OCI-LY7 (cell line): ENCODE measurements at regions not wholly inside any gene's neighbourhood (a gene's known extent, or its start where the extent isn't known, plus 50 kb on each side); places are given as distances from the start of the nearest gene placed in this dataset.

ENCODE experiments used
- BruUV-seq: library from RNA; stranded (reverse); fragments of 400-500 nt; replicated peaks from 2 replicates; lab custom pipeline; 2021; lab: Mats Ljungman, UMichigan
- CTCF ChIA-PET: fragments of 300-600 bp; sonication (Branson Sonifier 250); formaldehyde crosslinking; loops from one replicate; lab custom pipeline; 2022; ENCODE audit warnings: antibody characterized with exemption; ENCODE audit not compliant: unreplicated experiment; lab: Charles Lee
- POLR2A ChIA-PET: fragments of 300-600 bp; sonication (Branson Sonifier 250); formaldehyde crosslinking; loops from one replicate; lab custom pipeline; 2022; ENCODE audit warnings: antibody characterized with exemption; lab: Charles Lee
- DNase-seq: peaks from one replicate; pipeline ENCODE4 v3.0.0-alpha.2; 2015; ENCODE audit warnings: low spot score
- H2AFZ ChIP-seq: fragments of 200-600 bp; sonication (generic), shearing (Covaris generic); 2 replicates; pipeline ENCODE4 v1.6.1; 2014; ENCODE audit warnings: mild to moderate bottlenecking, antibody characterized with exemption, low read length, moderate library complexity
- H3K27ac ChIP-seq: fragments of 200-600 bp; sonication (generic); 2 replicates; pipeline ENCODE4 v1.5.1; 2014; ENCODE audit warnings: mixed run types, low read depth, mild to moderate bottlenecking, moderate library complexity, low read length, inconsistent platforms; ENCODE audit not compliant: poor library complexity, severe bottlenecking
- H3K36me3 ChIP-seq: fragments of 200-600 bp; sonication (generic); 2 replicates; pipeline ENCODE4 v1.6.1; 2014; ENCODE audit warnings: mild to moderate bottlenecking, antibody characterized with exemption, low read length, moderate library complexity, mixed read lengths; ENCODE audit not compliant: insufficient read depth
- H3K4me1 ChIP-seq: fragments of 200-600 bp; sonication (generic); 2 replicates; pipeline ENCODE4 v1.5.1; 2014; ENCODE audit warnings: mild to moderate bottlenecking, low read length; ENCODE audit not compliant: insufficient read depth, poor library complexity, severe bottlenecking
- H3K4me2 ChIP-seq: fragments of 200-600 bp; sonication (generic); 2 replicates; pipeline ENCODE4 v1.6.1; 2014; ENCODE audit warnings: mild to moderate bottlenecking, low read length
- H3K4me3 ChIP-seq: fragments of 200-600 bp; sonication (generic); 2 replicates; pipeline ENCODE4 v1.5.1; 2014; ENCODE audit warnings: mild to moderate bottlenecking, low read depth, low read length; ENCODE audit not compliant: poor library complexity, severe bottlenecking
- H3K79me2 ChIP-seq: fragments of 200-600 bp; sonication (generic); 2 replicates; pipeline ENCODE4 v1.6.1; 2016; ENCODE audit warnings: low read depth, mild to moderate bottlenecking, low read length, moderate library complexity, mixed read lengths; ENCODE audit not compliant: insufficient read depth
- H3K9me2 ChIP-seq: fragments of 200-600 bp; sonication (generic); 2 replicates; pipeline ENCODE4 v1.6.1; 2016; ENCODE audit warnings: mild to moderate bottlenecking, low read length, mixed read lengths; ENCODE audit not compliant: insufficient read depth
- H3K9me3 ChIP-seq: fragments of 200-600 bp; sonication (generic); 2 replicates; pipeline ENCODE4 v1.6.1; 2014; ENCODE audit warnings: mild to moderate bottlenecking, mixed run types, low read length, mixed read lengths
- H4K20me1 ChIP-seq: fragments of 200-600 bp; sonication (generic); 2 replicates; pipeline ENCODE4 v1.6.1; 2014; ENCODE audit warnings: mild to moderate bottlenecking, antibody characterized with exemption, low read length, moderate library complexity, mixed read lengths; ENCODE audit not compliant: insufficient read depth
- EZH2phosphoT487 ChIP-seq: fragments of 200-600 bp; sonication (generic); IDR thresholded peaks from 2 replicates; pipeline ENCODE4 v1.6.1; 2018; ENCODE audit warnings: low read depth, borderline replicate concordance, mild to moderate bottlenecking, mixed run types, antibody characterized with exemption, low read length, moderate library complexity, mixed read lengths
- intact Hi-C: fragments of 100-400 bp; cut with micrococcal nuclease; formaldehyde crosslinking; loops from one replicate; pipeline ENCODE4 v1.10.0; 2022; ENCODE audit not compliant: unreplicated experiment
- TF ChIP-seq, protein P1 (sequence below): fragments of 200-600 bp; sonication (generic); conservative IDR thresholded peaks from 2 replicates; pipeline ENCODE4 v1.5.1; 2014; ENCODE audit warnings: mild to moderate bottlenecking, antibody characterized with exemption, low read length, moderate library complexity, mixed read lengths

DNA sequence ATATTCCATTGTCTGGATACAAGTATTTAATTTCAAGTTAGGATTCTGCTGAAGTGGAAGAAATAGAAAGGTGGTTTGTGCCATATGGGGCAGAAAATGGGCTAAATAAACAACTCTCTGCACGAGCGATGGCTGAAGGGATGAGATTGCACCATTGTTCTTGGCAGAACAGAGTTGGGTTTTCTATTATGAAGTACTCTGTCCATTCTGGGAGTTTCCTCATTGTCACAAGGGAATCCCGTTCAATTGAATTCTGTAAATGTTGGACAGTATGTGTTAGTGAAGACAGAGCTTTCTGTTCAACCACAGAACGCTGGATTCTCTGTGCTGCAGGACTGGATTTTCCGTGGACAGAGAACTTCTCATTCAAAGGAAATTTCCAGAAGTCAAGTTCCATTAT lies 345.5 kb upstream of the PRICKLE1 start:
- no peak for DNase-seq
- ChIA-PET CTCF (no interaction called here), POLR2A (no interaction called here)
- Histone ChIP-seq H3K4me1 (no peaks in the 10 kb centered on the region), H4K20me1 (no peaks in the 10 kb centered on the region), H3K36me3 (no peaks in the 10 kb centered on the region), H3K27ac (no peak overlapping the region), H3K4me2 (no peak overlapping the region), H3K9me2 (no peaks in the 10 kb centered on the region), H3K79me2 (no peaks in the 10 kb centered on the region), H3K9me3 (no peaks in the 10 kb centered on the region), H2AFZ (no peak overlapping the region), H3K4me3 (no peak overlapping the region)
- no TSS peak for BruUV-seq
- intact Hi-C loops = no loop called here
- no peak for TF ChIP-seq EZH2phosphoT487
- TF ChIP-seq, protein P1, sequence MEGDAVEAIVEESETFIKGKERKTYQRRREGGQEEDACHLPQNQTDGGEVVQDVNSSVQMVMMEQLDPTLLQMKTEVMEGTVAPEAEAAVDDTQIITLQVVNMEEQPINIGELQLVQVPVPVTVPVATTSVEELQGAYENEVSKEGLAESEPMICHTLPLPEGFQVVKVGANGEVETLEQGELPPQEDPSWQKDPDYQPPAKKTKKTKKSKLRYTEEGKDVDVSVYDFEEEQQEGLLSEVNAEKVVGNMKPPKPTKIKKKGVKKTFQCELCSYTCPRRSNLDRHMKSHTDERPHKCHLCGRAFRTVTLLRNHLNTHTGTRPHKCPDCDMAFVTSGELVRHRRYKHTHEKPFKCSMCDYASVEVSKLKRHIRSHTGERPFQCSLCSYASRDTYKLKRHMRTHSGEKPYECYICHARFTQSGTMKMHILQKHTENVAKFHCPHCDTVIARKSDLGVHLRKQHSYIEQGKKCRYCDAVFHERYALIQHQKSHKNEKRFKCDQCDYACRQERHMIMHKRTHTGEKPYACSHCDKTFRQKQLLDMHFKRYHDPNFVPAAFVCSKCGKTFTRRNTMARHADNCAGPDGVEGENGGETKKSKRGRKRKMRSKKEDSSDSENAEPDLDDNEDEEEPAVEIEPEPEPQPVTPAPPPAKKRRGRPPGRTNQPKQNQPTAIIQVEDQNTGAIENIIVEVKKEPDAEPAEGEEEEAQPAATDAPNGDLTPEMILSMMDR = no peak

DNA sequence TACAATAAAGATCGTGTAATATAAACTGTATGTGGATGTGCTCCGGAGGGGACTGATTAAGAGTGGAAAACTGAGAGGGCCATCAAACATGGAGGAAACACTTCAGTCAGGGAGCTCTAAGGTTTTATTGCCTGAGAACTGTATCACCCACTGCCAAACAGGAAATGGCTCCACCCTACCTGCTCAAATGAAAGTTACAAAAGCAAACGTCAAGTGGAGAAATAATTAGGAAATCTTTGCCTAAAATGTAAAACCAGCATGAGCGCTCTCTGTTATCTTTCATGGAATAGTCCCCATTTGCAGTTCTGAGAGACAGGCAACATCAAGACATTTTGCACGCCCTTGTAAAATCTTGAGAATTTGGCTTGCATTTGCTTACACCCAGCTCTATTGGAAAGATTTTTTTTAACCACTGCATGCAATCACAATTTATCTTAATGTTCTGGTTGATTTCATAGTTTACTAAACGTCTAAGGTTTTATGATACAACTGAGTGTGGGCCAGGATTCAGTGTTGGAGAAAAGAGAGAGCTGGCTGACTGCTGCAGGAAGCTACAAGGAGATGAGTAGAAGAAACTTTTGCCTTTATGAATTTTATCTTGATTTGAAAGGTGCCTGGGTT lies 344.0 kb upstream of the PRICKLE1 start:
- BruUV-seq = no TSS peak
- CTCF ChIA-PET = no interaction called here
- H3K4me2 ChIP-seq = no peak overlapping the region

DNA sequence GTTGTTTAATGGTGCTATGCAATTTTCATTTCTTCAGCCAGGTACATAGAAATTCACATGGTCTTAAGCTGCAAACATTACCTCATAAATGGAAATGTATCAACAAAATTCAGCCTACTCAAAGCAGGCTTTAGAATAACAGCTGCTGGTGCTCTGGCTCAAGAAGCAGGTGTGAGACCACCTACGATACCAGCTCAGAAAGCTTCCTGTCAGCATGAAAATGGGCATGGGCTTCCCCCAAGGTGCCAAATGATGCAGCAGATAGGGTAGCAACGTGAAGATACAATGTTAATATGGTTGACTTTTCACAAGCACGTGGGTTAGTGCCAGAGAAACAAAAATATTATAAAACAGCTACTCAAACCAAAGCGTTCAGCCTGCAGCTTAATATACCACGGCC lies 343.4 kb upstream of the PRICKLE1 start:
- Histone ChIP-seq H4K20me1 (no peaks in the 10 kb centered on the region), H3K9me3 (no peaks in the 10 kb centered on the region), H3K9me2 (no peaks in the 10 kb centered on the region), H3K27ac (no peak overlapping the region), H3K4me2 (no peak overlapping the region), H3K36me3 (no peaks in the 10 kb centered on the region), H3K4me1 (no peaks in the 10 kb centered on the region), H3K4me3 (no peak overlapping the region), H2AFZ (no peak overlapping the region), H3K79me2 (no peaks in the 10 kb centered on the region)
- no TSS peak for BruUV-seq
- TF ChIP-seq, protein P1 = no peak
- TF ChIP-seq EZH2phosphoT487 = no peak
- no peak for DNase-seq
- intact Hi-C loops = no loop called here
- ChIA-PET CTCF (no interaction called here), POLR2A (interaction anchor here (0.6 to 0.7 kb wide), 3 partner anchors 51 to 105 kb away, joined by 3 to 6 read pairs (median 3); no protein-coding TSS in a partner anchor)

More for the DNA sequence above, 344.0 kb upstream of the PRICKLE1 start:
- Histone ChIP-seq H3K27ac (no peak overlapping the region), H3K36me3 (no peaks in the 10 kb centered on the region), H4K20me1 (no peaks in the 10 kb centered on the region), H2AFZ (no peak overlapping the region), H3K9me2 (no peaks in the 10 kb centered on the region), H3K9me3 (no peaks in the 10 kb centered on the region), H3K4me1 (no peaks in the 10 kb centered on the region), H3K79me2 (no peaks in the 10 kb centered on the region), H3K4me3 (no peak overlapping the region)
- no peak for DNase-seq
- intact Hi-C loops = no loop called here
- POLR2A ChIA-PET = interaction anchor here (0.6 kb wide), 1 partner anchor 104 kb away, joined by 3 read pairs; no protein-coding TSS in a partner anchor
- TF ChIP-seq, protein P1 = no peak
- TF ChIP-seq EZH2phosphoT487 = no peak
